IPS-18a (cell line): ENCODE measurements at regions not wholly inside any gene's neighbourhood (a gene's known extent, or its start where the extent isn't known, plus 50 kb on each side); places are given as distances from the start of the nearest gene placed in this dataset.

Experiments used
- H3K27ac ChIP-seq: one replicate; pipeline ENCODE4 v1.5.1; 2013; ENCODE audit warnings: low read length
- H3K27me3 ChIP-seq: one replicate; pipeline ENCODE4 v1.6.1; 2013; ENCODE audit warnings: mild to moderate bottlenecking, low read length; ENCODE audit not compliant: control insufficient read depth, insufficient read depth
- H3K36me3 ChIP-seq: one replicate; pipeline ENCODE4 v1.6.1; 2013; ENCODE audit warnings: low read depth, low read length; ENCODE audit not compliant: control insufficient read depth
- H3K4me1 ChIP-seq: one replicate; pipeline ENCODE4 v1.6.1; 2013; ENCODE audit warnings: low read depth, low read length; ENCODE audit not compliant: control insufficient read depth
- H3K4me3 ChIP-seq: one replicate; pipeline ENCODE4 v1.5.1; 2013; ENCODE audit warnings: low read length
- H3K9ac ChIP-seq: one replicate; pipeline ENCODE4 v1.6.1; 2013; ENCODE audit warnings: mild to moderate bottlenecking, low read length, moderate library complexity
- H3K9me3 ChIP-seq: one replicate; pipeline ENCODE4 v1.6.1; 2013; ENCODE audit warnings: low read depth, low read length; ENCODE audit not compliant: control insufficient read depth

- Histone ChIP-seq H3K4me1 (no peaks in the 10 kb centered on the region), H3K9me3 (no peaks in the 10 kb centered on the region), H3K4me3 (no peak overlapping the region), H3K9ac (no peak overlapping the region), H3K27me3 (no peaks in the 10 kb centered on the region), H3K36me3 (no peaks in the 10 kb centered on the region), H3K27ac (no peak overlapping the region)
Observed at GRCh38 chr10:125554016-125554703, 128.8 kb downstream of the TEX36 start.

GRCh38 chr10:125553091-125553490 is 129.9 kb downstream of the TEX36 start:
- Histone ChIP-seq H3K4me1 (no peaks in the 10 kb centered on the region), H3K4me3 (no peak overlapping the region)

GRCh38 chr10:125551247-125551646 is 131.7 kb downstream of the TEX36 start:
- H3K27ac ChIP-seq = no peak overlapping the region
- H3K4me3 ChIP-seq = no peak overlapping the region
- H3K27me3 ChIP-seq = no peaks in the 10 kb centered on the region
- H3K4me1 ChIP-seq = no peaks in the 10 kb centered on the region
- H3K36me3 ChIP-seq = no peaks in the 10 kb centered on the region
- no peaks in the 10 kb centered on the region for H3K9me3 ChIP-seq
- no peak overlapping the region for H3K9ac ChIP-seq

More at GRCh38 chr10:125553091-125553490, 129.9 kb downstream of the TEX36 start:
- Histone ChIP-seq H3K36me3 (no peaks in the 10 kb centered on the region), H3K9me3 (no peaks in the 10 kb centered on the region), H3K27me3 (no peaks in the 10 kb centered on the region), H3K9ac (no peak overlapping the region), H3K27ac (no peak overlapping the region)

GRCh38 chr10:125550362-125550761 is 132.6 kb downstream of the TEX36 start:
- no peak overlapping the region for H3K9ac ChIP-seq
- no peaks in the 10 kb centered on the region for H3K9me3 ChIP-seq
- H3K4me1 ChIP-seq = peaks cover 8% of the 10 kb centered on the region
- H3K27ac ChIP-seq = no peak overlapping the region
- H3K4me3 ChIP-seq = no peak overlapping the region
- no peaks in the 10 kb centered on the region for H3K27me3 ChIP-seq
- no peaks in the 10 kb centered on the region for H3K36me3 ChIP-seq

GRCh38 chr10:125549653-125550052 is 133.3 kb downstream of the TEX36 start:
- Histone ChIP-seq H3K4me1 (peaks cover 10% of the 10 kb centered on the region), H3K4me3 (no peak overlapping the region), H3K9me3 (no peaks in the 10 kb centered on the region), H3K27ac (no peak overlapping the region), H3K27me3 (no peaks in the 10 kb centered on the region), H3K36me3 (no peaks in the 10 kb centered on the region), H3K9ac (no peak overlapping the region)

GRCh38 chr10:125548878-125549277 is 134.1 kb downstream of the TEX36 start:
- Histone ChIP-seq H3K9me3 (no peaks in the 10 kb centered on the region), H3K27me3 (no peaks in the 10 kb centered on the region)

GRCh38 chr10:125548356-125548755 is 134.6 kb downstream of the TEX36 start:
- Histone ChIP-seq H3K4me3 (no peak overlapping the region), H3K9ac (no peak overlapping the region), H3K36me3 (no peaks in the 10 kb centered on the region), H3K27ac (no peak overlapping the region), H3K4me1 (peaks cover 10% of the 10 kb centered on the region), H3K27me3 (no peaks in the 10 kb centered on the region), H3K9me3 (no peaks in the 10 kb centered on the region)

More at GRCh38 chr10:125548878-125549277, 134.1 kb downstream of the TEX36 start:
- Histone ChIP-seq H3K4me3 (no peak overlapping the region), H3K36me3 (no peaks in the 10 kb centered on the region), H3K9ac (no peak overlapping the region), H3K27ac (no peak overlapping the region), H3K4me1 (peaks cover 10% of the 10 kb centered on the region)

GRCh38 chr10:125547010-125547650 is 135.8 kb downstream of the TEX36 start:
- Histone ChIP-seq H3K9ac (no peak overlapping the region), H3K4me1 (peaks cover 10% of the 10 kb centered on the region), H3K27me3 (no peaks in the 10 kb centered on the region), H3K9me3 (no peaks in the 10 kb centered on the region), H3K27ac (no peak overlapping the region), H3K36me3 (no peaks in the 10 kb centered on the region), H3K4me3 (no peak overlapping the region)

- H3K36me3 ChIP-seq = no peaks in the 10 kb centered on the region
- H3K9ac ChIP-seq = no peak overlapping the region
- H3K9me3 ChIP-seq = no peaks in the 10 kb centered on the region
- peaks cover 10% of the 10 kb centered on the region for H3K4me1 ChIP-seq
- H3K4me3 ChIP-seq = no peak overlapping the region
- no peaks in the 10 kb centered on the region for H3K27me3 ChIP-seq
- H3K27ac ChIP-seq = no peak overlapping the region
Observed at GRCh38 chr10:125543796-125544195, 139.2 kb downstream of the TEX36 start.

GRCh38 chr10:125538947-125539731 is 143.8 kb downstream of the TEX36 start:
- H3K4me1 ChIP-seq = no peaks in the 10 kb centered on the region
- H3K9ac ChIP-seq = no peak overlapping the region
- no peaks in the 10 kb centered on the region for H3K9me3 ChIP-seq
- no peak overlapping the region for H3K27ac ChIP-seq
- H3K27me3 ChIP-seq = no peaks in the 10 kb centered on the region
- no peak overlapping the region for H3K4me3 ChIP-seq
- H3K36me3 ChIP-seq = no peaks in the 10 kb centered on the region

- Histone ChIP-seq H3K4me3 (no peak overlapping the region), H3K9me3 (no peaks in the 10 kb centered on the region), H3K9ac (no peak overlapping the region), H3K27ac (no peak overlapping the region), H3K36me3 (no peaks in the 10 kb centered on the region), H3K27me3 (no peaks in the 10 kb centered on the region), H3K4me1 (no peaks in the 10 kb centered on the region)
Observed at GRCh38 chr10:125536236-125536635, 146.7 kb downstream of the TEX36 start.
